ENCODE measurements at regions not wholly inside any gene's neighbourhood (a gene's known extent, or its start where the extent isn't known, plus 50 kb on each side); places are given as distances from the start of the nearest gene placed in this dataset.

GRCh38 chrX:110430293-110431076 lies 71.8 kb downstream of the RTL9 start:
- no peak for DNase-seq (ENCODE audit: low read depth)

- DNase-seq (ENCODE audit: low read depth), result no peak
Measured at GRCh38 chrX:110432091-110432905, 73.7 kb downstream of the RTL9 start.

GRCh38 chrX:110432906-110433215 lies 74.2 kb downstream of the RTL9 start:
- DNase-seq (ENCODE audit: low read depth), result no peak

GRCh38 chrX:110435196-110435595 lies 76.5 kb downstream of the RTL9 start:
- DNase-seq (ENCODE audit: low read depth), result no peak

GRCh38 chrX:110436523-110436922 lies 77.9 kb downstream of the RTL9 start:
- DNase-seq (ENCODE audit: low read depth), result no peak

GRCh38 chrX:110437686-110438085 lies 79.0 kb downstream of the RTL9 start:
- no peak for DNase-seq (ENCODE audit: low read depth)

DNA sequence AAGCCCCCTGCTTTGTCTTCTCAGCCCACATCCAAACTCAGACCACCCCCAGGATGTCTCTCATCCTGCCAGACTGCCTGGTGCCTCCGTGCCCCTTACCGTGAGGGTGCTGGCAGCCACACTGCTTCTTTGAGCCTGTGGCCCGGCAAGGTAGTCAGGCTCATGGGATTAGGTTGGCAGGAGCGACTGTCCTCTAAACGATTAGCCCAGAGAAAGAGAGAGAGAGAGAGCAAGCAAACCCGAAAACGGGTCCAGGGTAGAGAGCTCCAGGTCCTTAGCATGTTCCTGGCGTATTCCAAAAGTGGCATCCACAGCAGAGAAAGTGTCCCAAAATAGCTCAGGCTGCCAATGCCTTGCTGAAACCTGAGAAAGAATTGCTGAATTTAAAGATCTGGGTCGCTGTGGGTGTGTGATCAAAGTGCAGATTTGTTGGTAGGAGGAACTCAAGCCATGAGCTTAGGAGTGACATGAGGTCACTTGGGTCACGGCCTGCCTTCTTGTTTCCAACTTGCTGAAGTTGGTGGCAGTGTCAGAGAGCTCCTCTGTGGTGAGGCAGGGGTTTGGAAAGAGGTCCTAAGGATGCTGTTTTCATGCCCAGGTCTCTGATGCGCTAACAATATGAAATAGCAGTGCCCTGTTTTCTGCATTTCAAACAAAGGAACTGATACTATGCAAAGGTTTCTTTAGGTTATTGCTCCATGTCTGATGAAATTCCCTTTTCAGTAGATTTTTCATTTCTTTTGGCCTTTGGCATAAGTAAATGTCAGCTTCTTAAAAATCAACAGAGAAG lies 81.6 kb downstream of the RTL9 start:
- no peak for DNase-seq (ENCODE audit: low read depth)

DNA sequence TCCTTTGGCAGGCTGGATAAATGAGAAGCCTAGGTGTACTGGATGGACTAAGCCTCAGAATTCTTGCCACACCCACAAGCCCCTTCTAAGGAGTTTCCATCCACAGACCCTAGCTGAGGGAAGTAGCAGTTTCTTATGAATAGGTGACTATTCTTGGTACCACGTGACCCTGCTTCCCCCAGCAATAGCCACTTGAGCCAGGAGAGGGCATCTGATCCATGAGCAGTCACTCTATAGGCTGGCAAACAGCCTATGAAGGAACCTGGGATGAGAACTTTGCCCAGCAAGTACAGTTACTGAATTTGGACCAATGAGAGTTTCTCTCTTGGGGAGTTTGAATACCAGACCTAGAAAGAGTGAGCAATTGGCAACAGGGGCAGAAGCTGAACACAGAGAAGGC lies 84.0 kb downstream of the RTL9 start:
- no peak for DNase-seq (ENCODE audit: low read depth)

DNA sequence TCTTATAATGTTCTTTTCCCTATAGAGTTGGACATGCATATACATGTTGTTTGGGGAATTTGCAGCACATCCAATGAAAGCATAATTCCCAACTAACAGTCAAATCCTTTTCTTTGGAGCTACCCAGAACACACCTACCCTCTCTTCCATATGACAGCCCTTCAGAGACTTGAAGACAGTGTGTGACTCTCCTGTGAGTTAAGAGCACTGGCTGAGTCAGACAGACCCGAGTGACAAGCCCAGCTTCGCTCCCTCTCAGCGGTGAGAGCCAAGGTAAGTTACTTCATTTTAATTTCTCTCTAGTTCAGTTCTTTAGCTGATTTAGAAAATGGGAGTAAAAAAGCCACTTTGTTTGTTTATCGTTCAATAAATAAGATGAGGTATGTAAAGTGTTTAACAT lies 86.3 kb downstream of the RTL9 start:
- no peak for DNase-seq (ENCODE audit: low read depth)

DNA sequence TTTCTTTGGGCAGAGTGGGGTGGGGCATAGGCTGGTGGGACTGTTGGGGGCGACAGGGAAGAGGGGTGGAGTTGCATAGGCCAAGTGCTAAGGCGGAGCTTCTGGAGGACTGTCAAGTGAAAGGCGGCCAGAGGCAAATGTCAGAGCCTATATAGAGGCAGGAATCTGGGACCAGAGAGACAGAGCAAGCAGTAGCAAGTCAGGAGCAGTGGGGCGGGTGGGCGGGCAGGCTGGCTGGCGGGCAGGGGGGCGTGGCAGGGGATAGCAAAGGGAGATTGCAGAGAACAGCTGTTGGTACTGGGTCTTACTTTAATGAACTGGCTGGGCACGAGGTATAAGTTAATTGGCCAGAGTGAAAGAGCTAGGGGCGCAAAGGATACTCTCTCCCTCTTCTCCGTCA lies 89.8 kb downstream of the RTL9 start:
- no peak for DNase-seq (ENCODE audit: low read depth)

GRCh38 chrX:110449312-110449711 lies 90.7 kb downstream of the RTL9 start:
- no peak for DNase-seq (ENCODE audit: low read depth)

DNA sequence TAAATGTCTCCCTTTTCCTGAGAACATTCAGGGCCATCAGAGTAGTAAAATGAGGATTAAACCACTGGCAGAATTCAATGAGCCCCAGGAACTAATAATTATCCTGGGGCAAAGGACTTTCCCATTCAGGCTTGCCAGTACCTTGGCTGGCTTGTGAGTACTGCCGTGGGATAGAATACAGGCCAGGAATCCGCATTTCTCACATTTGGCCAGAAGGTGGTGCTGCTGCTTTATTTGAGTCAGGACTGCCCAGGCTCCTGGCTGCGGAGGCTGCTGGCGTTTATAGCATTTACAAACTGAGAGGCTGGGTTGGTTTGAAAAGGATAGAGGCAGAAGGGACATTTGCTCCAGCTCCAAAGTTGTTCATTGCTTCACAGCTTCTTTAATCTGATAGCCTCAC lies 91.4 kb downstream of the RTL9 start:
- peak; percentile 41 for DNase-seq (ENCODE audit: low read depth)

- no peak for DNase-seq (ENCODE audit: low read depth)
Measured at GRCh38 chrX:110454336-110454735, 95.7 kb downstream of the RTL9 start.

GRCh38 chrX:110462957-110463356 lies 104.3 kb downstream of the RTL9 start:
- DNase-seq (ENCODE audit: low read depth), result no peak

GRCh38 chrX:110466790-110467189 lies 108.1 kb downstream of the RTL9 start:
- DNase-seq (ENCODE audit: low read depth), result no peak

DNA sequence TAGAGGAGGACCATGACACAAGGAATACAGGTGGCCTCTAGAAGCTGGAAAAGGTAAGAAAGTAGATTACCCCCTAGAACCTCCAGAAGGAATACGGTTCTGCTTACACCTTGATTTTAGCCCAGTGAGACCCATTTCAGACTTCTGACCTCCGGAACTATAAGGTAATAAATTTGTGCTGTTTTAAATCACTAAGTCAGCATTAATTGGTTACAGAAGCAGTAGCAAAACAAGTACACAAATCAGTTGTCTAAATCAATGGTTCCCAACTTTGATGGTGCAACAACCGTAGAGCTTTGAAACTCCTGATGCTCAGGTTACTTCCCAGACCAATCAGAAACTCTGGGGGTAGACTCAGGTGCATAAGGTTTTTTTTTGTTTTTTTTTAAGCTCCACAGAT lies 113.6 kb downstream of the RTL9 start:
- DNase-seq (ENCODE audit: low read depth), result no peak

DNA sequence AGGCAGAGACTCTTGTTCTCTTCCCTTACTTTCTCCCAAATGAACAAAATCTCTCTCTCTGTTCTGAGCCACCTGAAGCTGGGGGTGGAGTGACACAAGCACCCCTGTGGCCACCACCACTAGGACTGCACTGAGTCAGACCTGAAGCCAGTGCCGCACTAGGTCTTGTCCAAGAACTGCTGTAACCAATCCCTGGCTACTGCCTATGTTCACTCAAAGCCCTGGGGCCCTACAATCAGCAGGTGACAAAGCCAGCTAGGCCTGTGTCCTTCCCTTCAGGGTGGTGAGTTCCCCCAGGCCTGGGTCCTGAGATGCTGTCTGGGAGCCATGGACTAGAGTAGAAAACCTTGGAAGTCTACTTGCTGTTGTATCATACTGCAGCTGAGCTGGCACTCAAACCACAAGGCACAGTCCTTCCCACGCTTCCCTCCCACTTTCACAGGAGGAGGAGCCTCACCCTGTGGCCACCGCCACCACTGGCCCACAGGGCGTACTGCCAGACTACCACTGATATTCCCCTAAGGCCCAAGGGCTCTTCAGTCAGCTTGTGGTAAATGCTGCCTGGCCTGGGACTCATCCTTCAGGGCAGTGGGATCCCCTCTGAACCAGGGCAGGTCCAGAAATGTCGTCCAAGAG lies 119.1 kb downstream of the RTL9 start:
- no peak for DNase-seq (ENCODE audit: low read depth)

GRCh38 chrX:110491846-110492620 lies 133.4 kb downstream of the RTL9 start:
- DNase-seq (ENCODE audit: low read depth), result no peak

- no peak for DNase-seq (ENCODE audit: low read depth)
Measured at GRCh38 chrX:110504947-110505346, 146.3 kb downstream of the RTL9 start.

DNA sequence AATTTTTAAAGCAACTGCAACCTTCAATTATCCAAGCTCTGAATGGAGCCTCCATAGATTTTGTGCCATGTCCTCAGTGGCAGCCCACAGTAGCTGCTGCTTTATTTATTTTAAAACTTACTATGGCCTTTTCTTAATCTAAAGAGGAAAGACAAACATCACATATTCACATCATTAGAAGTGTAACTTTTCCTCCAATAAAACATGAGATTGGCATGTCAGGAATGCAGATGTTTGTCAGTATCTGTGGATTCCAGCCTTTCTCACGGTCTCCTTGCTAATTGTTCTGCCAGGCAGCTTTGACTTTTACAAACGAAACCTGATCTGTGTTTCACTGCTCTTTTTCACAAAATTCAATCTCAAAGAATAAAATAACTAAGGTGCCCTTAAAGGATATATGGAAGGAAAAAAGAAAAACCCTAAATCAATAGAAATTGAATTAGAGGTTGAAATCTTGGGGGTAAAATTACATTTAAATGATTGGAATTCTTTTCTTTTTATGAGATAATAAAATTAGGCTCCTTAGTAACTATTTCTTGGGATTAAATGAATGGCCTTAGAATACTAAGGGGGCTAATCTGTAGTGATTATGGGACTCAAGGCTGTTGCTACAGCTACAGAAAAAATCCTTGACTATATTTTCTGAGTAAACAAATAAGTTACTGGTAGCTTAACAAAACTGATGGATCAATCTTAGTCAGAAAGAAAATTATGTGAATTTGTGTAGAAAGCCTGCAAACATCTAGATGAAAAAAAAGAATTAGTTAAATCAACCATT lies 151.3 kb downstream of the RTL9 start:
- DNase-seq (ENCODE audit: low read depth), result no peak

DNA sequence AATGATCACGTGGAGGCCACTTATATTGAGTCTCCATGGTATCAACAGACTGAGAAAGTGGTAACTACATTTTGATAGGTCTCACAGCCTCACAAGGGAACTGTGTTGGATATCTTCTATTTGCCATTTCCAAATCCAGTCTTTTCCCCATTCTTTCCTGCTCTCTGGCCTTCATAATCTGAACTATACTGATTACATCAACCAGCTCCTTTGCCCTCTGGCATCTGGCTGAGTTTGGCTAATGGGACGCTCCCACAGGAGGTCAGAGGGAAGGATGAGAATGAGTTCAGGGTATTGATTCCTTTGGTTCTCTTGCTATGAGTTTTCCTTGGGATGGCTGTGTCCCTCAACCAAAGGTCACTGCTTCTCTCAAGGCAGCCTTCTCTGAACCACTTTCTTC lies 152.6 kb downstream of the RTL9 start:
- no peak for DNase-seq (ENCODE audit: low read depth)

Data from T follicular helper cell (primary cell).